ENCODE measurements at regions not wholly inside any gene's neighbourhood (a gene's known extent, or its start where the extent isn't known, plus 50 kb on each side); places are given as distances from the start of the nearest gene placed in this dataset.

DNA sequence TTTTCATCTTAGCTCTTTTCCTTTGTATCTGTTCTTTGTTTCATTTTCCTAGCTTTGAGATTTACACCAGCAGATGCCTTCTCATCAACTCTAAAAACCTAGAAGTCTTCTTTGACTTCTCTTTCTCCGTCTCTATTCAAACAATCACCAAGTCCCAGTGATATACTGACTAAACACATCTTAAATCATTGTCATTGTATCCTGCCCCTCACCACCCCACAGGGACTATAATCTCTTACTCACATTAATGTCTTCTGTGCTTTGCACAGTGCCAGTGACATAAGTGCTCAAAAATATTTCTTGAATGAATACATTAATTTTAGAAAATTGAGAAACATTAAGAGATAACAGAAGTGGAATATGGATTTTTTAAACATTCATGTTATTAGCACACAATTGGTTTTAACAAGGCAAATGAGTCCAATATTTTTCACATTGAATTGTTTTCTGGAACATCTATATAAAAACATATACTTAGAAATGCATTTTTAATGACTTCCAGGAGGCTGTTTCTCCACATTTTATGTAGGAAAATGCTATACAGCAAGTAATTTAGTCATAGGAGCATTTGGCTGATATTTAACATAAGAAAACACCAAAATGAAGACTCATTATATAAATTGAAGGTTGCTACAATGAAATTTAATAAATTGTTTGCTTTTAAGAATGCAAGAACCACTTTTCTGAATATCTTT lies 472.8 kb upstream of the PRICKLE1 start:
- ChIA-PET CTCF (no interaction called here), POLR2A (ENCODE audit: unreplicated experiment) (no interaction called here)
- Histone ChIP-seq H4K20me1 (ENCODE audit: low read length) (no peaks in the 10 kb centered on the region), H3K4me2 (ENCODE audit: low read length) (no peak overlapping the region), H3K4me3 (ENCODE audit: low read length) (no peak overlapping the region), H3K27me3 (ENCODE audit: low read length) (no peaks in the 10 kb centered on the region), H3K9me2 (replicated peaks; ENCODE audit: low read length) (no peaks in the 10 kb centered on the region), H3K9ac (ENCODE audit: low read length) (no peak overlapping the region), H3K36me3 (ENCODE audit: low read depth, low read length) (no peaks in the 10 kb centered on the region), H2AFZ (ENCODE audit: low read length) (no peak overlapping the region), H3K9me3 (ENCODE audit: low read length) (no peaks in the 10 kb centered on the region), H3K27ac (ENCODE audit: low read length) (no peak overlapping the region), H3K4me1 (ENCODE audit: insufficient read depth, low read length) (peaks cover 4% of the 10 kb centered on the region; the same call in 1 of the 2 replicates), H3K79me2 (ENCODE audit: low read length) (no peaks in the 10 kb centered on the region), H3F3A (ENCODE audit: low read length, unreplicated experiment) (no peaks in the 10 kb centered on the region)
- no TSS peak for BruUV-seq (replicated peaks)
- TF ChIP-seq, protein P1, sequence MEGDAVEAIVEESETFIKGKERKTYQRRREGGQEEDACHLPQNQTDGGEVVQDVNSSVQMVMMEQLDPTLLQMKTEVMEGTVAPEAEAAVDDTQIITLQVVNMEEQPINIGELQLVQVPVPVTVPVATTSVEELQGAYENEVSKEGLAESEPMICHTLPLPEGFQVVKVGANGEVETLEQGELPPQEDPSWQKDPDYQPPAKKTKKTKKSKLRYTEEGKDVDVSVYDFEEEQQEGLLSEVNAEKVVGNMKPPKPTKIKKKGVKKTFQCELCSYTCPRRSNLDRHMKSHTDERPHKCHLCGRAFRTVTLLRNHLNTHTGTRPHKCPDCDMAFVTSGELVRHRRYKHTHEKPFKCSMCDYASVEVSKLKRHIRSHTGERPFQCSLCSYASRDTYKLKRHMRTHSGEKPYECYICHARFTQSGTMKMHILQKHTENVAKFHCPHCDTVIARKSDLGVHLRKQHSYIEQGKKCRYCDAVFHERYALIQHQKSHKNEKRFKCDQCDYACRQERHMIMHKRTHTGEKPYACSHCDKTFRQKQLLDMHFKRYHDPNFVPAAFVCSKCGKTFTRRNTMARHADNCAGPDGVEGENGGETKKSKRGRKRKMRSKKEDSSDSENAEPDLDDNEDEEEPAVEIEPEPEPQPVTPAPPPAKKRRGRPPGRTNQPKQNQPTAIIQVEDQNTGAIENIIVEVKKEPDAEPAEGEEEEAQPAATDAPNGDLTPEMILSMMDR (conservative IDR thresholded peaks at IDR 0.05; ENCODE audit: low read depth, low read length), result no peak
- TF ChIP-seq EZH2 (IDR thresholded peaks at IDR 0.05; ENCODE audit: low read length, unreplicated experiment) (no peak), EZH2phosphoT487 (IDR thresholded peaks at IDR 0.05; ENCODE audit: borderline replicate concordance, low read length) (no peak)
- no peak for DNase-seq
- intact Hi-C loops (cut with micrococcal nuclease), result no loop called here
- no peak for ATAC-seq

DNA sequence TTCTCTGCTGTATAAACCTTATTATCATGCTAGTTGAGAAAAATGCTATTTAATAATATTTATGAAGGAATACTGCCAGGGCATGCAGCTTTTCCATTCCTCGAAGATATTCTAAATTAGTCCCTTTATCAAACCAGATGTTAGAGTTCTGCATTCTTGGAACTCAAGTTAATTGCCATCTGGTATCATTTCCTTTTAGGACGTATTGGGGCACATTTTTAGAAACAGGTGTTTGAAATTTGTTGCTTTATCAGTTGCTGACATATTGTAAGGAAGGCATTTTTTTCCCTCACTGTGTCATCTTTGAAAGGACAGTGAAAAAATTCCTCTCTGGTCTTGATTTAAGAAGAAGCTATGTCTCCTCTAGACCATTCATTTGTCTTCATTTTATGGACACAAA lies 471.2 kb upstream of the PRICKLE1 start:
- no TSS peak for BruUV-seq (replicated peaks)
- Histone ChIP-seq H3K36me3 (ENCODE audit: low read depth, low read length) (no peaks in the 10 kb centered on the region), H3K9ac (ENCODE audit: low read length) (no peak overlapping the region), H2AFZ (ENCODE audit: low read length) (no peak overlapping the region), H3K27ac (ENCODE audit: low read length) (no peak overlapping the region), H3K79me2 (ENCODE audit: low read length) (no peaks in the 10 kb centered on the region), H3K4me2 (ENCODE audit: low read length) (no peak overlapping the region), H3K4me3 (ENCODE audit: low read length) (no peak overlapping the region), H4K20me1 (ENCODE audit: low read length) (no peaks in the 10 kb centered on the region), H3K9me2 (replicated peaks; ENCODE audit: low read length) (no peaks in the 10 kb centered on the region), H3K4me1 (ENCODE audit: insufficient read depth, low read length) (peaks cover 4% of the 10 kb centered on the region; the same call in 1 of the 2 replicates), H3K27me3 (ENCODE audit: low read length) (no peaks in the 10 kb centered on the region), H3K9me3 (ENCODE audit: low read length) (no peaks in the 10 kb centered on the region), H3F3A (ENCODE audit: low read length, unreplicated experiment) (no peaks in the 10 kb centered on the region)
- CTCF ChIA-PET, result no interaction called here
- no peak for DNase-seq
- TF ChIP-seq, protein P1 (conservative IDR thresholded peaks at IDR 0.05; ENCODE audit: low read depth, low read length), result no peak
- TF ChIP-seq EZH2 (IDR thresholded peaks at IDR 0.05; ENCODE audit: low read length, unreplicated experiment) (no peak), EZH2phosphoT487 (IDR thresholded peaks at IDR 0.05; ENCODE audit: borderline replicate concordance, low read length) (no peak)
- intact Hi-C loops (cut with micrococcal nuclease), result no loop called here
- ATAC-seq, result no peak
- POLR2A ChIA-PET (ENCODE audit: unreplicated experiment), result no interaction called here

- intact Hi-C loops (cut with micrococcal nuclease), result no loop called here
- Histone ChIP-seq H3K27ac (ENCODE audit: low read length) (no peak overlapping the region), H2AFZ (ENCODE audit: low read length) (no peak overlapping the region), H3K4me1 (ENCODE audit: insufficient read depth, low read length) (no peaks in the 10 kb centered on the region), H3K9me2 (replicated peaks; ENCODE audit: low read length) (no peaks in the 10 kb centered on the region), H4K20me1 (ENCODE audit: low read length) (no peaks in the 10 kb centered on the region), H3K79me2 (ENCODE audit: low read length) (no peaks in the 10 kb centered on the region), H3K36me3 (ENCODE audit: low read depth, low read length) (no peaks in the 10 kb centered on the region), H3K4me3 (ENCODE audit: low read length) (no peak overlapping the region), H3K27me3 (ENCODE audit: low read length) (no peaks in the 10 kb centered on the region), H3K9ac (ENCODE audit: low read length) (no peak overlapping the region), H3K9me3 (ENCODE audit: low read length) (no peaks in the 10 kb centered on the region), H3K4me2 (ENCODE audit: low read length) (no peak overlapping the region), H3F3A (ENCODE audit: low read length, unreplicated experiment) (no peaks in the 10 kb centered on the region)
- DNase-seq, result no peak
- TF ChIP-seq EZH2 (IDR thresholded peaks at IDR 0.05; ENCODE audit: low read length, unreplicated experiment), result no peak
- no peak for TF ChIP-seq EZH2phosphoT487 (IDR thresholded peaks at IDR 0.05; ENCODE audit: borderline replicate concordance, low read length)
- TF ChIP-seq, protein P1 (conservative IDR thresholded peaks at IDR 0.05; ENCODE audit: low read depth, low read length), result no peak
- ATAC-seq, result no peak
- no TSS peak for BruUV-seq (replicated peaks)
- ChIA-PET POLR2A (ENCODE audit: unreplicated experiment) (no interaction called here), CTCF (no interaction called here)
These were observed 469.1 kb upstream of the PRICKLE1 start for GRCh38 chr12:43058616-43059015.

Data from PC-3 (cell line).